Liver (tissue), 7 donors: ENCODE measurements at regions not wholly inside any gene's neighbourhood (a gene's known extent, or its start where the extent isn't known, plus 50 kb on each side); places are given as distances from the start of the nearest gene placed in this dataset.

Experiments used
- DNase-seq: peaks from one replicate; pipeline ENCODE4 v3.0.0-alpha.2; 2017; ENCODE audit warnings: low spot score
- H3K27ac ChIP-seq, 2 donors: one replicate each; pipeline ENCODE4 v1.7.0; 2013; ENCODE audit warnings: inconsistent platforms in 2 of 2, low read length in 2 of 2, control low read depth in 1 of 2, low read depth in 1 of 2, mild to moderate bottlenecking in 1 of 2
- H3K27me3 ChIP-seq, 4 donors: one replicate each; pipeline versions ENCODE4 v1.6.1 to v1.7.0; 2013; ENCODE audit warnings: low read length in 3 of 4, inconsistent platforms in 1 of 4, mild to moderate bottlenecking in 1 of 4, moderate library complexity in 1 of 4; ENCODE audit not compliant: control insufficient read depth in 4 of 4, insufficient read depth in 4 of 4
- H3K36me3 ChIP-seq, 4 donors: one replicate each; pipeline versions ENCODE4 v1.6.1 to v1.7.0; 2013; ENCODE audit warnings: low read length in 3 of 4, mild to moderate bottlenecking in 3 of 4, low read depth in 1 of 4, moderate library complexity in 1 of 4; ENCODE audit not compliant: control insufficient read depth in 4 of 4, insufficient read depth in 3 of 4
- H3K4me1 ChIP-seq, 4 donors: one replicate each; pipeline versions ENCODE4 v1.6.1 to v1.7.0; 2013; ENCODE audit warnings: low read length in 3 of 4, mild to moderate bottlenecking in 3 of 4, moderate library complexity in 1 of 4; ENCODE audit not compliant: control insufficient read depth in 4 of 4, insufficient read depth in 4 of 4
- H3K4me3 ChIP-seq, 3 donors: one replicate each; pipeline versions ENCODE4 v1.6.1 to v1.7.0; 2013; ENCODE audit warnings: low read length in 3 of 3, control low read depth in 1 of 3, low read depth in 1 of 3, mild to moderate bottlenecking in 1 of 3
- H3K9ac ChIP-seq, 2 donors: one replicate each; pipeline ENCODE4 v1.7.0; 2013; ENCODE audit warnings: low read length in 2 of 2, mild to moderate bottlenecking in 2 of 2, moderate library complexity in 2 of 2, control low read depth in 1 of 2, low read depth in 1 of 2
- H3K9me3 ChIP-seq, 4 donors: one replicate each; pipeline versions ENCODE4 v1.6.1 to v1.7.0; 2013; ENCODE audit warnings: low read length in 3 of 4; ENCODE audit not compliant: control insufficient read depth in 4 of 4
- EGR1 ChIP-seq, 2 donors: IDR thresholded peaks; 2 replicates each; pipeline ENCODE4 v1.6.1; 2016 to 2018; ENCODE audit warnings: antibody characterized with exemption in 2 of 2, low read depth in 2 of 2
- FOXA2 ChIP-seq: IDR thresholded peaks from 2 replicates; pipeline ENCODE4 v1.6.1; 2016; ENCODE audit warnings: antibody characterized with exemption
- GABPA ChIP-seq, 2 donors: IDR thresholded peaks in 1 of 2; conservative IDR thresholded peaks in 1 of 2; 2 replicates each; pipeline ENCODE4 v1.6.1; 2016; ENCODE audit warnings: antibody characterized with exemption in 2 of 2, mild to moderate bottlenecking in 1 of 2, moderate library complexity in 1 of 2
- HNF4A ChIP-seq, 2 donors: conservative IDR thresholded peaks; 2 replicates each; pipeline ENCODE4 v1.6.1; 2016; ENCODE audit warnings: antibody characterized with exemption in 2 of 2, mild to moderate bottlenecking in 2 of 2
- HNF4G ChIP-seq: IDR thresholded peaks from 2 replicates; pipeline ENCODE4 v1.6.1; 2016; ENCODE audit warnings: antibody characterized with exemption
- JUND ChIP-seq, 2 donors: IDR thresholded peaks; 2 replicates each; pipeline ENCODE4 v1.6.1; 2016; ENCODE audit warnings: antibody characterized with exemption in 2 of 2
- NR2F2 ChIP-seq: IDR thresholded peaks from 2 replicates; pipeline ENCODE4 v1.6.1; 2016; ENCODE audit warnings: antibody characterized with exemption
- RAD21 ChIP-seq, 2 donors: IDR thresholded peaks; 2 replicates each; pipeline ENCODE4 v1.6.1; 2016; ENCODE audit warnings: antibody characterized with exemption in 2 of 2, mild to moderate bottlenecking in 2 of 2
- SP1 ChIP-seq: IDR thresholded peaks from 2 replicates; pipeline ENCODE4 v1.6.1; 2018; ENCODE audit warnings: antibody characterized with exemption, mild to moderate bottlenecking
- TAF1 ChIP-seq: conservative IDR thresholded peaks from 2 replicates; pipeline ENCODE4 v1.6.1; 2016; ENCODE audit warnings: antibody characterized with exemption, mild to moderate bottlenecking
- YY1 ChIP-seq: IDR thresholded peaks from 2 replicates; pipeline ENCODE4 v1.6.1; 2016; ENCODE audit warnings: antibody characterized with exemption, mild to moderate bottlenecking
- WGBS: extraction: QIAGEN DNeasy Blood & Tissue Kit; methylation state at CpG from one replicate; pipeline ENCODE4 v1.1.7; 2013; 5-methylcytosine and 5-hydroxymethylcytosine counted together
- TF ChIP-seq, protein P1 (sequence below): IDR thresholded peaks from 2 replicates; pipeline ENCODE4 v1.6.1; 2016; ENCODE audit warnings: antibody characterized with exemption
- TF ChIP-seq, protein P2 (sequence below): IDR thresholded peaks from 2 replicates; pipeline ENCODE4 v1.6.1; 2016; ENCODE audit warnings: antibody characterized with exemption
- TF ChIP-seq, protein P3 (sequence below): IDR thresholded peaks from 2 replicates; pipeline ENCODE4 v1.6.1; 2016; ENCODE audit warnings: antibody characterized with exemption, mild to moderate bottlenecking
- donor health status: healthy.
- donor health status: healthy.
- donor health status: healthy.
- donor health status: healthy.

DNA sequence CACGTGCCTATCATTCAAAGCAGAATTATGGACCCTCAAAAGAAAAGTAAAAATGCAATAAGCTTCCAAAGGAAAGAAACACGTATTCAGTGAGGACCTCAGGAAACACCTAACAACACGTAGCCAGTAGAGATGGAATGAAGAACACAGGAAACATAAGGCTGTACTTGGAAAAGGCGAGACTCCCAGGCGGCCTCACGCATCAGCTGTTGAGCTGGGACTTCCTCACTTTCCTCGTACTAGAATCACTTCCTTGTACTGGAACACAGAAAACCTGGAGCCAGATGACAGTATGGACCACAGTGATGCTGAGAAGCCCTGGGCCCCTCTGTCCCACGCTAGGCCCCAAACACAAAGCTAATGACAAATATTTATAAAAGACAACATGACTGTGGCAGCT is 94.4 kb upstream of the BACE2 start:
- no peak for DNase-seq
- no peak overlapping the region for H3K27ac ChIP-seq
- peaks cover 0 to 2% (median under 1%) of the 10 kb centered on the region in 4 donors for H3K27me3 ChIP-seq
- 77% methylated on average over 8 of the region's 8 CpGs for WGBS
- H3K9ac ChIP-seq, result no peak overlapping the region
- H3K36me3 ChIP-seq, result no peaks in the 10 kb centered on the region
- H3K4me1 ChIP-seq, result peaks cover 0 to 3% (median 0%) of the 10 kb centered on the region in 4 donors
- H3K9me3 ChIP-seq, result no peaks in the 10 kb centered on the region
- H3K4me3 ChIP-seq, result no peak overlapping the region
- TF ChIP-seq, protein P1, sequence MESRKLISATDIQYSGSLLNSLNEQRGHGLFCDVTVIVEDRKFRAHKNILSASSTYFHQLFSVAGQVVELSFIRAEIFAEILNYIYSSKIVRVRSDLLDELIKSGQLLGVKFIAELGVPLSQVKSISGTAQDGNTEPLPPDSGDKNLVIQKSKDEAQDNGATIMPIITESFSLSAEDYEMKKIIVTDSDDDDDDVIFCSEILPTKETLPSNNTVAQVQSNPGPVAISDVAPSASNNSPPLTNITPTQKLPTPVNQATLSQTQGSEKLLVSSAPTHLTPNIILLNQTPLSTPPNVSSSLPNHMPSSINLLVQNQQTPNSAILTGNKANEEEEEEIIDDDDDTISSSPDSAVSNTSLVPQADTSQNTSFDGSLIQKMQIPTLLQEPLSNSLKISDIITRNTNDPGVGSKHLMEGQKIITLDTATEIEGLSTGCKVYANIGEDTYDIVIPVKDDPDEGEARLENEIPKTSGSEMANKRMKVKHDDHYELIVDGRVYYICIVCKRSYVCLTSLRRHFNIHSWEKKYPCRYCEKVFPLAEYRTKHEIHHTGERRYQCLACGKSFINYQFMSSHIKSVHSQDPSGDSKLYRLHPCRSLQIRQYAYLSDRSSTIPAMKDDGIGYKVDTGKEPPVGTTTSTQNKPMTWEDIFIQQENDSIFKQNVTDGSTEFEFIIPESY, result no peak
- TF ChIP-seq EGR1 (IDR thresholded peaks at IDR 0.05; ENCODE audit: low read depth in 2 of 2) (no peak), HNF4G (no peak), YY1 (no peak), TAF1 (no peak), GABPA (IDR thresholded peaks at IDR 0.05 in 1 of 2, conservative IDR thresholded peaks at IDR 0.05 in 1 of 2) (no peak), HNF4A (conservative IDR thresholded peaks at IDR 0.05) (no peak), FOXA2 (no peak)
- TF ChIP-seq, protein P2, sequence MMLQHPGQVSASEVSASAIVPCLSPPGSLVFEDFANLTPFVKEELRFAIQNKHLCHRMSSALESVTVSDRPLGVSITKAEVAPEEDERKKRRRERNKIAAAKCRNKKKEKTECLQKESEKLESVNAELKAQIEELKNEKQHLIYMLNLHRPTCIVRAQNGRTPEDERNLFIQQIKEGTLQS, result no peak

DNA sequence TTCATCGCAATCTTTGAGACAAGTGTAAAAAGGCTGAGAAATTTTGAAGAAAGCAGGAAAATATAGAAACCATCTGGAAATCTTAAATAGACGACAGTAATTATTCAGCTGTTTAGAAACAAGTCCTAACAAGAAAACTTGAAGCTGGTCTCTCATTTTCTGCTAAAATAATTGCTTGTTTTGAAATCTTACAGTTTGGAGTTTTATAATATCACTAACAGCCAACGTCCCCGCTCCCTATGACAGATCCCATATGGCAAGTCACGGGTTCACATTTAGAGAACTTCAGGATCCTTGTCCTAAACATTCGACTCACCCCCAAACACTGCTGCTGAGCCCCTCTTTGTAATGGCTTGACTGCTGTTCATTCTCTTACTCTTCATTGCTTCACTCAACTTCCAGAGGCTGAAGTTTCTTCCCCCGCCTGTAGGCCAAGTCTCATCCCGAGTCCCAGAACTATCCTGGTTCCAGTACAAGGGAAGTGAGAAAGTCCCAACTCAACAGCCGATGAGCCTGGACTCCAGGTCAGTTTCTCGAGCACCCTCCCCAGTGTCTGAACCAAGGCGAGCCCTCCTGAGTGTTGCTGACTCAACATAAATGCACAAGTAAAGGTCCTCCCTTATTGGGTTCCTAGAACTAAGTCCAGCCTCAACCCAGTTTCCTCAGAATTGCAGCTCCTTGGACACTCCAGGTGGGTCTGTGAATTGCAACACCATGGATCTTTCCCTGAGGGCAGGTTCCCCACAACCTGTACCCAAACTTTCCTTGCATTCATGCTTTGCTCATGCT is 93.4 kb upstream of the BACE2 start:
- Histone ChIP-seq H3K36me3 (no peaks in the 10 kb centered on the region), H3K4me1 (no peaks in the 10 kb centered on the region), H3K9ac (no peak overlapping the region), H3K4me3 (no peak overlapping the region), H3K27ac (no peak overlapping the region), H3K9me3 (no peaks in the 10 kb centered on the region), H3K27me3 (peaks cover 0 to 2% (median under 1%) of the 10 kb centered on the region in 4 donors)
- TF ChIP-seq HNF4G (no peak), GABPA (IDR thresholded peaks at IDR 0.05 in 1 of 2, conservative IDR thresholded peaks at IDR 0.05 in 1 of 2) (no peak), TAF1 (no peak)
- no peak for DNase-seq
- 85% methylated on average over 11 of the region's 11 CpGs for WGBS

DNA sequence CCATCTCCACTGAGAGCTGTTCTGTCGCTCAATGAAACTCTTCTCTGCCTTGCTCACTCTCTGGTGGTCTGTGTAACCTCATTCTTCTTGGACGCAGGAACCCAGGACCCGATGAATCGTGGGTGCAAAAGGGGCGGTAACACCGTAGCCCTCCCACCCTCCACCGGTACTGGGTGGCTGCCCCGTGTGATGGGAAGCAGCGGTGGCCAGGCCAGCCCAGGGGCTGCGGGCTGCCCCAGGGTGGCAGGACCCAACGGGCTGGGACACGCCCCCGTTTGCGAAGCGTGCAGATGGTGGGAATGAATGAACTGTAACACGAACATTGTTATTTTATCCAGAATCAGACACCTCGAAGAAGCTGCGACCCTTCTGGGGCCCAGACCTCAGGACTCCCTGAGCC is 92.3 kb upstream of the BACE2 start:
- no peak for DNase-seq
- Histone ChIP-seq H3K27me3 (peaks cover 0 to 3% (median 0%) of the 10 kb centered on the region in 4 donors), H3K4me1 (no peaks in the 10 kb centered on the region), H3K27ac (no peak overlapping the region), H3K9me3 (no peaks in the 10 kb centered on the region), H3K4me3 (no peak overlapping the region), H3K36me3 (no peaks in the 10 kb centered on the region), H3K9ac (no peak overlapping the region)
- WGBS, result 93% methylated on average over 18 of the region's 18 CpGs
- TF ChIP-seq HNF4A (conservative IDR thresholded peaks at IDR 0.05) (no peak), HNF4G (no peak), GABPA (IDR thresholded peaks at IDR 0.05 in 1 of 2, conservative IDR thresholded peaks at IDR 0.05 in 1 of 2) (no peak), JUND (IDR thresholded peaks at IDR 0.05) (no peak), TAF1 (no peak)

DNA sequence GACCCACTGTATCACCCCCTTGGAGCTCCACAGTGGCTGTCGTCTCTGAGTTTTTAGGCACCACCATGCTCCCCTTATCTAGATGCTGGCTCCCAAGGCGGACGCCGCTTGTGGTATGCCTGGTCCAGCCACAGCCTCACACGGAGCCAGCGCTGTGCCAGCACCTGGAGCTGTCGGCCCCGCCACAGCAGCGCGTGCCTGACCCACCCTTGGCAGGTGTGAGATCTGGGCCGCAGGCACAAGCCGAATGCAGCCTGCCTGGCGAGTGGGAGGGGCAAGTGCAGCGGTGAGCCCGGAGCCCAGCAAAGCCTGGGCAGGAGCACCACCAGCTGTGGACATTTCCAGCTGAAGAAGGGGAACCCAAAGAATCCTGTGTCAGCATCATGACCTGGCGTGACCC is 91.9 kb upstream of the BACE2 start:
- peaks cover 0 to 3% (median 0%) of the 10 kb centered on the region in 4 donors for H3K27me3 ChIP-seq
- 93% methylated on average over 16 of the region's 16 CpGs for WGBS
- no peak for TF ChIP-seq JUND (IDR thresholded peaks at IDR 0.05)
- no peak for TF ChIP-seq NR2F2
- TF ChIP-seq GABPA (IDR thresholded peaks at IDR 0.05 in 1 of 2, conservative IDR thresholded peaks at IDR 0.05 in 1 of 2), result no peak
- TF ChIP-seq RAD21 (IDR thresholded peaks at IDR 0.05), result no peak
- TF ChIP-seq, protein P1, result no peak
- no peak for TF ChIP-seq SP1
- no peak for TF ChIP-seq TAF1
- no peak for TF ChIP-seq HNF4G
- TF ChIP-seq, protein P3, sequence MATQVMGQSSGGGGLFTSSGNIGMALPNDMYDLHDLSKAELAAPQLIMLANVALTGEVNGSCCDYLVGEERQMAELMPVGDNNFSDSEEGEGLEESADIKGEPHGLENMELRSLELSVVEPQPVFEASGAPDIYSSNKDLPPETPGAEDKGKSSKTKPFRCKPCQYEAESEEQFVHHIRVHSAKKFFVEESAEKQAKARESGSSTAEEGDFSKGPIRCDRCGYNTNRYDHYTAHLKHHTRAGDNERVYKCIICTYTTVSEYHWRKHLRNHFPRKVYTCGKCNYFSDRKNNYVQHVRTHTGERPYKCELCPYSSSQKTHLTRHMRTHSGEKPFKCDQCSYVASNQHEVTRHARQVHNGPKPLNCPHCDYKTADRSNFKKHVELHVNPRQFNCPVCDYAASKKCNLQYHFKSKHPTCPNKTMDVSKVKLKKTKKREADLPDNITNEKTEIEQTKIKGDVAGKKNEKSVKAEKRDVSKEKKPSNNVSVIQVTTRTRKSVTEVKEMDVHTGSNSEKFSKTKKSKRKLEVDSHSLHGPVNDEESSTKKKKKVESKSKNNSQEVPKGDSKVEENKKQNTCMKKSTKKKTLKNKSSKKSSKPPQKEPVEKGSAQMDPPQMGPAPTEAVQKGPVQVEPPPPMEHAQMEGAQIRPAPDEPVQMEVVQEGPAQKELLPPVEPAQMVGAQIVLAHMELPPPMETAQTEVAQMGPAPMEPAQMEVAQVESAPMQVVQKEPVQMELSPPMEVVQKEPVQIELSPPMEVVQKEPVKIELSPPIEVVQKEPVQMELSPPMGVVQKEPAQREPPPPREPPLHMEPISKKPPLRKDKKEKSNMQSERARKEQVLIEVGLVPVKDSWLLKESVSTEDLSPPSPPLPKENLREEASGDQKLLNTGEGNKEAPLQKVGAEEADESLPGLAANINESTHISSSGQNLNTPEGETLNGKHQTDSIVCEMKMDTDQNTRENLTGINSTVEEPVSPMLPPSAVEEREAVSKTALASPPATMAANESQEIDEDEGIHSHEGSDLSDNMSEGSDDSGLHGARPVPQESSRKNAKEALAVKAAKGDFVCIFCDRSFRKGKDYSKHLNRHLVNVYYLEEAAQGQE, result no peak

More for the DNA sequence above, 91.9 kb upstream of the BACE2 start:
- no peaks in the 10 kb centered on the region for H3K36me3 ChIP-seq
- H3K4me3 ChIP-seq, result no peak overlapping the region
- no peak overlapping the region for H3K9ac ChIP-seq
- no peak overlapping the region for H3K27ac ChIP-seq
- DNase-seq, result no peak
- H3K9me3 ChIP-seq, result no peaks in the 10 kb centered on the region
- no peaks in the 10 kb centered on the region for H3K4me1 ChIP-seq
